ENCODE measurements at regions not wholly inside any gene's neighbourhood (a gene's known extent, or its start where the extent isn't known, plus 50 kb on each side); places are given as distances from the start of the nearest gene placed in this dataset.

DNA sequence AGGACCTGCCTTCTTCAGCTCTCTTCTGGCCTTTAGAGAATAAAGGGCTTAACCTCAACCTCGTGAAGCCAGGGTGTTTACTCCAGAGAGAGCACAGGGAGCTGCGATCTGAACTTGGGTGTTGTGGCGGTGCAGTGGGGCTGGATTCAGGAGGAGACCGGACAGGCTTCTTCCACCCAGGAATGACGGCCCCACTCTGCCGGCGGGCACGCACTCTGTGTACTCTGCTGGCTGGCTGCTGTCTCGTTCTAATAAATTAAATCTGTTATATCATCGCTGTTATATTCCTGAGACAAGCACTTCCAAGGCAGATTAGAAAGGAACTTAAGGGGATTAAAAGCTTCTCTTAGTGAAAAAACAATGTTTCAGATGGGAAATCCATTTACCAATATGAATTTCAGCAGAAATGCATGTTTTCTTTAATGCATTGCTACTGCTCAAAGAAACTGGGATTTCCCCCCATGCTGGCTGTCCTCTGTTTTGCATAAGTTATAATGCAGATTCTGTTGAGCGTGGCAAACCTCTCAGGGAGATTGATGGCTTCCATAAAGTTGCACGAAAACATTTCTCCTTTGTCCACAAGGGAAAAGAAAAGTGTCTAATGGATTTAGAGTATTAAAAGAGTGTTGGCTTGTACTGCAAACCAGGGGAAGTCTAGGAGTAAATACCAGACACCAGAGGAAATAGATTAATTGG, 168.6 kb upstream of the IRX3 start:
- no peak for DNase-seq (ENCODE audit: low spot score)
- ATAC-seq, result no peak

DNA sequence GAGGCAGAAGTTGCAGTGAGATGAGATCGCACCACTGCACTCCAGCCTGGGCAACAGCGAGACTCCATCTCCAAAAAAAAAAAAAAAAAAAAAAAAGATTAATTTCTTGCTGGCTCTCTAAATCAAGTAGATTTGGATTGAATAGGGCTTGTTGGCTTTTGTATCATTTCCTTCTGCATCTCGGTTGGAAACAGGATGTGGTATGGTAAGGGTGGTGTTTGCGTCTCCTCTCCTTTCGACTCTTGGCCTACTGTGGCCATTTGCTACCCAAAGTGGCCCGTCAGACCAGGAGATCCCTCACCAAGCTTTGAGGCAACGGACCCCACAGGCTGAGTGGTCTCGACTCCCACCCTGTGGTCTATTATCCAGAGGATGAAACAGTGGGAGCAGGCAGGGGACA, 168.0 kb upstream of the IRX3 start:
- ATAC-seq, result no peak
- no peak for DNase-seq (ENCODE audit: low spot score)

DNA sequence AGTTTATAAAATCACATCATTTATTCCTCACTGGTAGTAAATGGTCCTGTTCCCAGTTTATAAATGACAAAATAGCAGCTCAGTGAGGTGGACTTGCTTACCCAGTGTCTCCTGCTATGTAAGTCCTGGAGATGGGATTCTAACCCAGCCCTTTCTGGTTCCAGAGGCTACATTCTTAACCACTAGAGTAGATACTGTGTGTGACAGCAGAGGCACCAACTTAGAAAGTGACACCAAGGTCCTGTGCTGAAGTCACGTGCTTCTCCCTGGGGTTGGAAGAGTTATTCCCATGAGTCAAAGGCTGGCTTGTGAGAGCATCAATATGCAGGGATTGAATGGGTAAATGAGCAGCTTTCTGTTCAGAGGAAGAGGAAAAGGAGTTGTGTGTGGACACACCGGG, 167.3 kb upstream of the IRX3 start:
- no peak for DNase-seq (ENCODE audit: low spot score)
- ATAC-seq, result no peak

DNA sequence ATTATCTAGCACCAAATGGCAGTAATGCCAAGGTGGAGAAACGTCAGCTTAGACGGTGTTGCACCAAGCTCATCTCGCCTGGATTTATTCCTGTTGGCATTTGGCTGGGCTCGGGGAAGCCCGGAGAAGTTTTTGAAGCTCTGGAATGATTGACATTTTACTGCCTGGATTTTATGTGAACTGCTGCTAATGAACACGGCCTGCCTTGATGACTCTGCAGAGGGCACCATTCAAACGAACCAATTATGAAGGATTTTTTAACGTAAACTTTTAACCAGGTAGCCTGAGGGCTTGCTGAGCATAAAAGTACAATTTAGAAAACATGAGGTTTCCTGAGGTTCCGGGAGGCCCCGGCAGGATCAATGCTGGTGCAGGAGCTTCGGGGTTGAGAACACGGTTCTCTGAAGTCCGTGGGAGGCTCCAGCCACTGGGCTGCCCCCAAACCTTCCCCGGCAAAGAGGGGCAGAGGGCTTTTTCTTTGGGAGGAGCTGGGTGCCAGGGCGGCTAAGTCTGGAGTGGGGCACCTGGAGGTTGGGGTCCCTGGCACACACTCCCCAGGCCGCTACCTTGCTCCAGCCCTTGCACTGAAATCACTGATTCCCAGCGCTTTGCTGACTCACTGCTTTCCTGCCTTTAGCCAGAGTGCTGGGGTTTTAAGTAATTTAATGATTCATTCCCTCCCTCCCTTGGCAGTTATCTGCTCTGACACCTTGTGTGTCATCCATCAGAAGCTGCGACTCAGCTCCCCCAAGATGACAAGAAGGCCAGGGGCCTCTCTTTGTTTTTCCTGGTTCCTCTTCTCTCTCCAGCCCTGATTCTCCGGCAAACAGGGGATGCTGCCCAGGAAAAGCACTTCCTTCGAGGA, 161.2 kb upstream of the IRX3 start:
- DNase-seq (ENCODE audit: low spot score) (no peak), ATAC-seq (no peak)

DNA sequence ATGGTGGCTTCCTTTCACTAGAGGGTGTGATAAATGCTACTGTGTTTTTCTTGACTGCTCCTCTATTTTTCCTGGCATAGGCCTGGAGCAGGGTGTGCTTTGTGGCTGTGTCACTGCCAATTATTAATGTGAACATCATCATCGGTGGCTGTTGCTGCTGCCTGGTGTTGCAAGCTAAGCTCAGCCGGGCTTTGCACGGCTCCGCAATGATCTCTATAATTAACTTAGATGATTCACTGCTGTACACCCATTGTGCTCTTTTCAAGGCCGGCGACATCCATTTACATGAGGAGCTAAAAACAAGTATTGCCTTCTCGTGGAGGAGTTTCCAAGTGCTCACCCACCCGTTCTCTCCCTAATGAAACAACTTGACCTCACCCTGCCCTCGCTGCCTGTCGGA, 160.1 kb upstream of the IRX3 start:
- no peak for DNase-seq (ENCODE audit: low spot score)
- peak; percentile 36 for ATAC-seq

DNA sequence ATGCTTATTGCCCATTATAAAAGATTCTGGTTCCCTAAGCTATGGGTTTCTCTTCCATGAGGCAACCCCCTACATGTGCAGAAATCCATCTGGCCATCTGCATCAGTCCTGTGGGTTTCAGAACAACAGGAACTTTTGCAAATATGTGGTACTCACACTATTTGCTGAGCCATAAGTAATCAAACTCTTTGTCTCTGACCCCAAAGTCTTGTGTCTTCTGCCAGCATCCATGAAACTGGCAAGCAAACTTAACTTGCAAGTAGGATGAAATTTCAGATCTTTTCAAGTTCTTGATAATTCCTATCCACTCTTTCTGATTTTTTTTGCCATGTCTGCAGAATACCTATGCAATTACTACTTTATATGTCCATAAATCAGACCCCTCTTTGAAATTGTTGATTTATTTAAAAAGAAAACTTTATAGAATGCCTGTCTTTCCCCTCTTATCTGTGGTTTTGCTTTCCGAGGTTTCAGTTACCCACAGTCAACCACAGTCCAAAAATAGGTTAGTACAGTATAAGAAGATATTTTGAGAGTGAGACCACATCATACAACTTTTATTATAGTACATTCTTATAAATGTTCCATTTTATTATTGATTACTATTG, 158.4 kb upstream of the IRX3 start:
- DNase-seq (ENCODE audit: low spot score) (no peak), ATAC-seq (no peak)

DNA sequence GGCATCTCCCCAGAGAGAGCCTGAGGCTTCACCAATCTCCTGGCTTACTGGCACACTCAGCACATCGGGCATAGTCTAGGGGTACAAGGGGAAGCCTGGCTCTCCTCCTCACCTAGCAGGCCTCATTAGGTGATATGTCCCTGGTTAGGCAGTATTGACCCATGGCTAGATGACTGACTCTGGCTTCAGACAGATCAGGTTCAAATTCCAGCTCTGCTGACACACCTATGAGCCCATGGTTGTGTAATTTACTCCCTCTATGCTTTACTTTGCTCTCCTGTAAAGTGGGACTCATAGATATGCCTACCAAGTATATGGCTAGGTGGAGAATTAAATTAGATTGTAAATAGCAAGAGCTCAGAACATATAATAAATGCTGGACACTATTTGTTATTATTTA, 157.3 kb upstream of the IRX3 start:
- ATAC-seq, result peak; percentile 95
- peak; percentile 68 for DNase-seq (ENCODE audit: low spot score)

DNA sequence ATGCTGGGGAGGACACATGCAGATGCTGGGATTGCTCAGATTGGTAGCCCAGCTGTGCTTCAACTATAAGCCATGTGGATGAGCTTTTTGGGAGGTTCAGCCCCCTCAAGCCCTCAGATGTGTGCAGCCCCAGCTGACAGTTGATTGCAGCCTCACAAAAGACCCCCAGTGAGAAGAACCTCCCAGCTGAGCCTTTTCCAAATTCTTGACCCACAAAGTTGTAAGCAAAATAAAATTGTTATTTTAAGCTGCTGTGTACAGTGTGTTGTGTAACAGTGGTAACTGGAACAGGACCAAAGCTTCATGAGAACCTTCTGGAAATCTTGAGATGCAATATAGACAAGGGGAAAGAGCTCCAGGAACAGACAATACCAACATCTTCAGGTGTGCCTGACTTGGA, 156.8 kb upstream of the IRX3 start:
- ATAC-seq (no peak), DNase-seq (ENCODE audit: low spot score) (no peak)

DNA sequence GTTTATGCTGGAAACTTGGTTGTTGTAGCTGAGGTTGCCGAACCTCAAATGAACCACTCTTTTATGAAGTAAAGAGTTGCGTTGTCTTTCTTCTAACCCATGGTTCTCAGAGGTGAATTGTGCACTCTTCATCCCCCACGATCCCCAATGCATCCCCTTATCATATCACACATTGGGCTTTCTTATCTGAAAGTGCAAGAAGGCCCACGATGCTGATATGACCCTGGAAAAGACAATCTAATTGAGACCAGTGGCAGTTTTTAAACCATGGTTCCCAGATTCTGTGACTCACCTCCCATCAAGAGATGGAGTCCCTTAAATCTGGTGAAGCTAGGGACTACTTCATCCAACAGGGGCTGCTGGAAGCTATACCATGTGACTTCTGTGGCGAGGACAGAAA, 156.3 kb upstream of the IRX3 start:
- no peak for ATAC-seq
- DNase-seq (ENCODE audit: low spot score), result no peak

DNA sequence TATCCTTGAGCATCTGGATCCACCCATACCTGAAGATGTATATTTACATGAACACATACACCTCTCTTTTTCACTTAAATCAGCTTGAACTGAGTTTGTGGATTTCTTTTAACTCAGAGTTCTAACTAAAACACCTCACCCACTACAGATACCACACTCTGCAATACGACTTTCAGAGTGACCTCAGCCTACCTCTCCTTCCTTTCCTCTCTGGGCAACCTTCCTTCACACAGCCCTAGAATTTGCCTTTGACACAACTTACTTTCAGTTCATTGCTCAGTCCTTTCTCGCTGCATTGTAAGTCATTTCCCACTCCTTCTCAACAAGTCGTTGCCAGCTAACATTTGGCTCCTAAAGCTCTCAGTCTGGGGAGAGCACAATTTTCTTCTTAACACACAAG, 151.9 kb upstream of the IRX3 start:
- no peak for DNase-seq (ENCODE audit: low spot score)
- no peak for ATAC-seq

DNA sequence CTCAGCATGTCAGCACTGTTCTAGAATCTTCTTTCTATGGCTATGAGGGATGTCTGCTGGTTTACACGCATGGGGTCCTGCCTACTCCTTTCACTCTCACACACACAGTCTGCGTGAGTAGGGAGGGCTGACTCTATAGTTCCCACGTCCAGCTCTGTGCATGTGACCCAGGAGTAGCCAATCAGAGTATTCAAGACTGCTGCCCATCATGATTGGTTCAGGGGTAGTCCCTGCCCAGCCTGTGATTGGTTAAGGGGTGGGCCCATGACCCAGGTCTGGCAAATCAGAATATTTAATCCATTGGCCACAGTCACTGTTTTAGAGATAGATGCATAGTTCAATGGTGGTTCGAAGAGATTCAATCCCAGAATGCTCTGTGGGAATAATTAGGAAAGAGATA, 151.3 kb upstream of the IRX3 start:
- DNase-seq (ENCODE audit: low spot score) (no peak), ATAC-seq (no peak)

DNA sequence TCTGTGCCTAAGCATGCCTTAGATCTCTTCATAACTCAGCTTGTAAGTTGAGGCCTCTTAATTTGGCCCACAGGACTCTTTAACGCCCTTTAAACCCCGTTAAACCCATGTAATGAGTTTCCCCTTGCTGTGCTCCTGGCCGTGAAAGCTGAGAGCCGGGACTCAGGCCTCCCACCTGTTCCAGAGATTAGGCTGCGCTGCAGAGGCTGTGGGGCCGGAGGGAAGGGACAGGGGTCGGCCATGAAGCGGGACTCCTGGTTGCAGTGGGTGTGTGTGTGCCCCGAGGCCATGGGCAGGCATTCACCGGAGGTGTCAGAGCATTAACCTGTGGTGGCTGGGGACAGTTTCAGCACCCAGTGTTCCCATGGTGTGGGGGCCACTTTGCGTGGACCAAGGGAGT, 150.8 kb upstream of the IRX3 start:
- no peak for ATAC-seq
- DNase-seq (ENCODE audit: low spot score), result no peak

DNA sequence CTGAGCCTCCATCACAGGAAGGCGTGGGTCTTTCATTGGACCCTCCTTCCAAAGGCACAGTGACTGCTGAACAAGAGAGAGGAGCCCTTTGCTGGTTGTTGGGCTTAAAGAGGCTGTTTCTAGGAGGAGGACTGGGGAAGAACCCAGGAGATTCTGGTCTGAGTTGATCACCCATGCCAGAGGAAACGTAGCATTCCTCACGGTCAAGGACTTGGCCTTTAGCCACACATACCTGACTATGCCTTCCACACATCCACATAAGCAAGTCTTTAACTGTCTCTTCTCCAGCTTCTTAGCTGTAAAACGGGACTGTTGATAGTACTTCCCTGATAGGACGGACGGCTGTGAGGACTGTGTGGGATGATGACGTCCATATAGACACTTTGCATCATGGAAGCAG, 149.8 kb upstream of the IRX3 start:
- DNase-seq (ENCODE audit: low spot score), result no peak

DNA sequence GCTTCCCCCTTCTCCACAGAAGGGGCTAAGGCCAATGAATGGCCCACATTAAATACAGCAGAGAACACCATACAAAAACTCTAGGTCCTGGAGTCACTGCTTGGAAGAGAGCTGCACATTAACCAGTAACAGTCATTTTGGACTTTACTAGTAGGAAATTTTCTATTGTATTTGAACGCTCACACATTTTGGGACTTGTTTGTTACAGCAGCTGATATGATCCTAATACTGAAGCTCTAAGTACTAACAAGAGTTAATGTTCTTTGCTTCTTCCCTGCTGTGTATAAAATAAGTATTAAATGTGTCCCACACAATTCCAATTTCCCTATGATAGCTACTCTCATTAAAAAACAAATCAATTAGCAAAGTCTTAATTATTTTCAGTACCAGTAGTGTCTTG, 148.3 kb upstream of the IRX3 start:
- ATAC-seq (no peak), DNase-seq (ENCODE audit: low spot score) (no peak)

More for the DNA sequence above, 149.8 kb upstream of the IRX3 start:
- ATAC-seq, result no peak

DNA sequence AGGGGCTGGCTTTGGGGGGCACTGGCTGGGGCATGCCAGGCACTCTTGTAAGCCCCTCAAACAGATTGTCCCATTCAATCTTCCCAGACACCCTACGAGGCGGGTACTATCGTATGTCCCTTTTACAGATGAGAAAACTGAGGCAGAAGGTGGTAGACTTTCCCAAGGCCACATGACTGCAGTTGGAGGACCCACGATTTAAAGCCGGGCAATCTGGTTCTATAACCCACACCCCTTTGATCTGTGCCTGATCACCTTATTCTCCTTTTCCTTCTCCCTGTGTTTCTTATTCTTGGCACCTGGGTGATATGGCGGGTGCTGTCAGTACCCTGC, 146.3 kb upstream of the IRX3 start:
- ATAC-seq, result no peak
- no peak for DNase-seq (ENCODE audit: low spot score)

DNA sequence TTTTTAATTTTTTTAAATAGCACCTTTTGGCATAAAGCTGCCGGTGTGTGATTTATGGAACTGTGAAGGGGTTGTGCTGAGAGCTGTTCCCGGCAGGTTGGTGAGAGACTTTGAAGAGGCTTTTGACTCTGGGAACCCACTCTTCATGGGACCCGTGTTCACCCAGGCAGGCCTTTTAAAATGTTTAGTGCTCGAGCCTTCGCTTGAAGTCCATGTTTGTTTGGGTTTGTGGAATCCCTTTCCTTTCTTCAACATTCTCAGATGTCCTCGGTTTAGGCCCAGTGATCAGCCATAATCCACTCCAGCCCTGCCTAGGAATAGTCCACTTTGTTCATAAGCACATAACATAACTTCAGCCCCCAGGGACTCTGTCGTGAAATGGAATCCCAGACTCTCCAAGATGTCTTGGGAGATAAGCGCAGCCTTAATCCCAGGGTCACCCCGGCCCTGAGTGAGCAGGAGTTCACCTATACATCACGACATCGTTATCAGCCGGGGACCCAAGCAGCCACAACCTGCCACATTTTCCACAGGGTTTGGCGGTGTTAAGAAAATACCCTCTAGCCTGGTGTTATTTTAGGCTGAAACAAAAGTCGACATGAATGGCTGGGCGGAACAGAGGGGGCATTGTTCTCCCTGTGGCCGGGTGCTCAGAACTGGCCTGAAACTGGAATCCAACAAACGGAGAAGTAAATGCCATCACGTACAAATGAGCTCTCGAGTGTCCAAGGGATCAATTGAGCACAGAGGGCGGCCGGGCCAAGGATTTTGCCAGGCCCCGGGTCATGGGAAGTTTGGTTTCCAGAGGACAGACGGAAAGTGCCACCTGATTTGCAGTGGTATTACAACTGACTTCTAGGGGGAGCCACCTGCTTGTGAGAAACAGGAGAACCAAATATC, 145.7 kb upstream of the IRX3 start:
- peak; percentile 32 for ATAC-seq

DNA sequence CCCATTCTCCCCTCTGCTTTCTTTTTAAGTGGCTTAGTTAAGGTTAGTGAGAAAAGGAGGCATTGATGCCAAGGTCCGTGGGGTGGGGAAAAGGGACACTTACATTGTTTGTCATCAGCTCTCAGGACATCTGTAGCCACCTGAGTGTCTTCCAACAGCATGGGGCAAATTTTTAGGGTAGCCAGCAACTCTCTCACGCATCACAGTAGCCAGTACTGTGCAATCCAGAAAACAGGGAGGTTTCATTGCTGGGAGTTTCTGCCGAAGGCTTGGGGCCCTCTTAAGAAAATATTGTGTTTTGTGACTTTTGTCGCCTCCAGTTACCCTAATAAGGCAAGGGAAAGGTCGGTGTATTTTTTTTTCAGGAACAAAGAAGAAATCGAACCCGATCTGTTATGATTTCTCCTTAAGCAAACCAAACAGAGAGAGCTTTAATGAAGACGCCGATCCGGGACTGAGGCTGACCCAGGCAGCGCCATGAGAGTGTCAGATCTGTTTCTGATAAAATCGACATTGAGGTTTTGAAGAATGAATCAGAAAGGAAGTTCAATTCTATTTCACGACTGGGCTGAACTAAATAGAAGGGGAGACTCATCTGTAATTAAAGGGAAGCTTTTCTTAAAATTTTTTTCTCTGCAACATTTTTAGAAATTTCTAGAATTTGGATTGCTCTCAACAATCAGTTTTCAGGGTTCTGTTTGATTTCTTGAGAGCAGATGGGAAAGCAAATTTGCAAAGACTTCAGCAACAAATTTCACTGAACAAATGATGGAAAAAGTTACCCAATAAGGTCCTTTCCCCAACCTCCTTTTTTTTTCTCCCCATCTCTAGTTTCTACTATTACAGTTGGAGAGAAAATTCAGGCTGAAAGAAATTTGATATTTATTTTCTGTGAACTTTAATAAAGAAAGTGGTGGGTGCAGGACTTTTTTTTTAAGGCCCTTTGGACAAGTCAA, 144.7 kb upstream of the IRX3 start:
- ATAC-seq, result peak; percentile 40
- DNase-seq (ENCODE audit: low spot score), result no peak

More for the DNA sequence above, 145.7 kb upstream of the IRX3 start:
- no peak for DNase-seq (ENCODE audit: low spot score)

DNA sequence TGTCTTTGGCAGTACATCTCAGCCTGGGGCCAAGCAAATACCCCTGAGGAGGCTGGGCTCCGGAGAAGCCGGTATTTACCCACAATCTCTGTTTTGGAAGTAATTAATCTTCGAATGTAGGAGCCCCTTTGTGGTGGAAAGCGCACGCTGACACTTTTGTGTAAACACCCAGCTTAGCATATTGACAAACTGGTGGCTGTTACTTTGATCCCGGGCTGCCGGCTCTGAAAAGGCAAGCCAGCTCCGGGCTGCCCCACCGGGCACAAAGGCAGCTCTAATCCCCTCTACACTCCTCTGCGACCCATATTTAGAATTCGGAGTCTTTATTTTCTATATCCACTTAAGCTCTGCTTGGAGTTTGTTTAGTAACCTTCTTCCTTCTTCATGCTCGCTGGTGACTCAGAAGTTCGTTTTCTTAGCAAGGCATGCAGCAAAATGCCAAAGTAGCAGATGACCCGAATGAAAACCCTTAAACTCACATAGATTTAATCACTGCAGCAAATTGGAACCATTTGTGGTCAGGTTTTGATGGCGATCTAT, 144.0 kb upstream of the IRX3 start:
- ATAC-seq (peak; percentile 84), DNase-seq (ENCODE audit: low spot score) (peak; percentile 66)

DNA sequence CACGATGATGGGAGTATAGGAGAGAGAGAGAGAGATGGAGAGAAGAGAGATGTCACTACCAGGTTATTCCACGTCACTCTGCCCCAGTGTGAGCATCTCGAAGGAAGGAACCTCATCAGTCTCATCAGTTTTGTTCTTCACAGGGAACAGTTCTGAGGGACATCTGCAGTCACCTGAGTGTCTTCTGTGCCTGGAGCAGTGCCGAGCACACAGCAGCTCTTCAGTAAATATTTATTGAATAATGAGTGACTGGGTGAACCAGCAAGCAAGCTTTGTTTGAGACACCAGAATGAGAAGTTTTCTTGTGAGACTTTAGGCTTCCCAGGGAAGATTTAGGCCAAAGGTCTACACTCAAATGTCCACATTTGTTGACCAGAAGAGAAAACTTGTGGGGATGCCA, 142.4 kb upstream of the IRX3 start:
- DNase-seq (ENCODE audit: low spot score) (peak; percentile 64), ATAC-seq (peak; percentile 66)

DNA sequence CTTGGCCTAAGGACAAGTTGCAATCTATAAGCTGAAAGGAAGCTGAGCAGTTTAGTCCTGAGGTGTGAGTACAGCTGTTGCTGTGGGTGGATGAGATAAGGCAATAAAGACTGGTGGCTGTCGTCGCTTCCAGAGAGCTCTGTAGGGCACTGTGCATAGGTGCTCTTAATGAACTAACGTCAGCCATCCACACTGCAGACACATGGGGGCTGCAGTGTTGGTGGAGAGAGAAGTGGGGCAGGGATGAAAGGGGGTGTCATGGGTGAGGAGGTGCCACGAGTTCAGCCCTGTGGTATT, 139.9 kb upstream of the IRX3 start:
- ATAC-seq (no peak), DNase-seq (ENCODE audit: low spot score) (no peak)
